GM04503 (cell line): ENCODE measurements at regions not wholly inside any gene's neighbourhood (a gene's known extent, or its start where the extent isn't known, plus 50 kb on each side); places are given as distances from the start of the nearest gene placed in this dataset.
"Not testable (repeated sequence)": the region's sequence is repeated elsewhere in the genome, so short reads cannot be mapped to it uniquely, and the experiment has no call there.

Experiments used
- DNase-seq: peaks from one replicate; pipeline ENCODE4 v3.0.0-alpha.2; 2012; ENCODE audit warnings: low read depth

DNA sequence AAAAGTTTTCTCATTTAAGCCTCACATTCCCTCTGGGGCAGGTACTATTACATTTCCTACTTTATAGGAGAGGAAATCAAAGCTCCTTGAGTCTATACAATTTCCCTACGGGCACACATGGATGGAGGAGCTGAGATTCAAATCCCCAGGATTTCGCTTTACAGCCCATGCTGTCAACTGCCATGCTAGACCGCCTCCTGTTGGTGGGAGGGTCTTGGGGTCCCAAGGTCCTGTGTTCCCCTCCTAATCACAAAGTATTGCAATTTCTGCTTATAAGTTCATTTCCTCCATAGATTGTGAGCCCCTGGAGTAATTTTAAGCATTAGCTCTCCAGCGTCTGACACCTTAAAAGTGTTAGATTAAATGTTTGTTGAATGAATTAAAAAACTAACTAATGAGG lies 95.9 kb upstream of the SMARCA2 start:
- DNase-seq = no peak

DNA sequence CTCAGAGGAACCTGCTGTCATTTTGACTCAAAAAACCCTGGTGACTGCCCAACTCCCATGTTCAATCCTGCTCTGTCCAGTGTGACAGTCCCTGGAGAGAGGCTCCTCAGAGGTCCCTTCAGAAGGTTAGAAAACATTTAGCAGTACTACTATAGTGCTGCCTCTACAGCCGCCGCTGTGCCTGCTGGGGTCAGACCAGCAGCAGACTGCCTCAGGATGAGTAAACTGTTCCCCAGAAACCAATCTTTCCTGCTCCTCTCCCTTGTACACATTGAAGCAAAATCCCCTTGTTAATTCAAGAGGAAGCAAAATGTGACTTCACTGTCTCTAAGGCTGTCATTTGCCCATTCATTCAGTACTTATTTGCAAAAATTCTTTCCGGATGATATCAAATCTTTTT lies 94.8 kb upstream of the SMARCA2 start:
- DNase-seq = no peak

DNA sequence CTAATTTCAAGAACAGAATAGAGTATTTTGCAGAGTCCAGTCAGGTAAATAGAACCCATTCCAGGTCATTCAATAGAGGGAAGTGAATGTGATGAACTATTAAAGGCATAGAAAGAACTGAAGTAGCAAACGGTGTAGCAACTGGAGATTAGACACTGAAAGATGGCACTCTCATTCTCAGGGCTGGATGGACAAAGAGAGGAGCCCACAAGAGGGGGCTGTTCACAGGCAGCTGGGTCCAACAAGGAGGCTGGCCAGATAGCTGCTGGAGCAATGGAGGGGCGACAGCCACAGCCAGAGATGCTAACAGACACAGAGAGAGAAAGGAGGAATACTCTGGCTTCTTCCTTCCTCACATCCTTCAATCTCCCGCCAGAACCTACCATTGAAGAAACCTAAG lies 93.1 kb upstream of the SMARCA2 start:
- DNase-seq = no peak

DNA sequence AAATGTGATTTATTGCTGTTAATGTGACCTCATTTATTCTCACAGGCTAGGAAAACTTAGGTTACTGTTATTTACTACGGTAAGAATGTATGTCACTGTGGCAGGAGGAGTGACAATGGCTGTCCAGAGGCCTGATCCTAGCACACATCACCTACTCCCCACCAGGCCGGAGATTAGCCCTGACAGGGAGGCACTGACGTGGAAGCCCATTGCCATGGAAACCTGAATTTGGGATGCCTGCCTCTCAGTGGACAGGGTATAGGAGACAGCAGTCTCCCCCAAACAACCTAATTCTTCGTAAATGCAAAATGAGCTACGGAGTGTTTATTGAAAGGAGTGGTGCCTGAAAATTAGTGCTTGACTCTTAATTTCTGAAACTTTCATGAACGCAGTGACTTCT lies 87.6 kb upstream of the SMARCA2 start:
- DNase-seq = no peak

DNA sequence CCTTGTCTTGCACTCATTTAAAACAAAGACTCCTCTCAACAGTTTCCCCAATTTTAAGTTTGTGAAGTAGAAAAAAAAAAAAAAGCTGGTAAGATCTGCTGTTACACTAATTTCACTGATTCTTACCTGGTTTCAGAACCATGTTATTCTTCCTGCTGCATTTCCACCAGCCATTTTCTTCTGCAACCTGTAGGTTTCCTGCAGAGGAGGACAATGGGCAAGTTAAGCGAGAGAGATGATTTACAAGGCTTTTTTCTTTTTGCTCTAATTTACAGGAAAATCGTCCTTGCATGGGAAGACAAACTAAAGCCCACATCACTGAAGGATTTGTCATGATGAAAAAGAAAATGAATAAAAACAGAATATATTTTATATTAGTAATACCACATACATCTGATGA lies 86.0 kb upstream of the SMARCA2 start:
- no peak for DNase-seq

DNA sequence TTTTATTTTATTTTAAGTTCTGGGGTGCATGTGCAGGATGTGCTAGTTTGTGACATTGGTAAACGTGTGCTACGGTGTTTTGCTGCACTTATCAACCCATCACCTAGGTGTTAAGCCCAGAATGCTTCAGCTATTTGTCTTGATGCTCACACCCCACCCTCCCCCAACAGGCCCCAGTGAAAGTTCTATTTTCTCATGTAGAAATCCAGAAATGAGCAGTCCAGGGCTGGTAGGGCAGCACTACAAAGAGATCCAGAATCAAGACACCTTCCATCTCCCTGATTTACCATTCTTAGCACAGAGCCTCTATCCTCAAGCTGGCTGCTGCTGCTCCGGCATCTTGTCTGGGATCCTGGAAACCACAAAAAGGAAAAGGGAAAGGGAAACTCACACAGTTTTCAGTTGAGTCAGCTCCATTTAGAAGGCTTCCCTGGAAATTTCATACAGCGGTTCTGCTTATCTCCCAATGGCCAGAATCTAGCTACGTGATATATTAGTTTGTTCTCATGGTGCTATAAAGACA lies 85.4 kb upstream of the SMARCA2 start:
- DNase-seq = no peak

DNA sequence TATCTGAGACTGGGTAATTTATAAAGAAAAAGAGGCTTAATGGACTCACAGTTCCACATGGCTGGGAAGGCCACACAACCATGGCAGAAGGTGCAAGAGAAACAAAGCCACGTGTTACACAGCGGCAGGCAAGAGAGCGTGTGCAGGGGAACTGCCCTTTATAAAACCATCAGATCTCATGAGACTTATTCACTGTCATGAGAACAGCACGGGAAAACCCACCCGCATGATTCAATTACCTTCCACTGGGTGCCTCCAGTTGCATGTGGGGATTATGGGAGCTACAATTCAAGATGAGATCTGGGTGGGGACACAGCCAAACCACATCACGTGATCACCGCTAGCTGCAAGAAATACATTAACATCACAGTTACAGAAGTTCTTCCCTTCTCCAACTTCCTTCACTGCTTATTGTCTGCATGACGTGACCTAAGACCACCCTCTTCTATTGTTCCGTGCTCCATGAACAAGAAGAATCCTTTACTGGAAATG lies 84.9 kb upstream of the SMARCA2 start:
- not testable (repeated sequence) for DNase-seq

DNA sequence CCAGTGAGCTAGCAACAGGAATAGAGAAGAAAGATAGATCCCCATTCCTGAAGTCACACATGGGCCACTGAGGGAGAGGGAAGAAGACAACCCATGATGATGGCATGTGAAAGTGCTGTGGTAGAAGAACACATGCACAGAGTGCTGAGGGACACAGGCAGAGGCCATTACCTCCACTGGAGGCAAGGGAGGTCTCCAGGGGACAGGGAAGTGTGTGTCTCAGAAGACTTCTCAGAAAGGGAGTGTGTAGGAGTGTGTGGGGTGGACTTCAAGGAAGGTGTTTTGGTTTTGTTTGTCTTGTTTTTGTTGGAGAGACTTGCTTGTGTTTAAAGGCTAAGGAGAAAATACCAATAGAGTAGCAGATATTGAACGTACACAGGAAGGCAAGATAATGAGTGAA lies 77.0 kb upstream of the SMARCA2 start:
- no peak for DNase-seq

DNA sequence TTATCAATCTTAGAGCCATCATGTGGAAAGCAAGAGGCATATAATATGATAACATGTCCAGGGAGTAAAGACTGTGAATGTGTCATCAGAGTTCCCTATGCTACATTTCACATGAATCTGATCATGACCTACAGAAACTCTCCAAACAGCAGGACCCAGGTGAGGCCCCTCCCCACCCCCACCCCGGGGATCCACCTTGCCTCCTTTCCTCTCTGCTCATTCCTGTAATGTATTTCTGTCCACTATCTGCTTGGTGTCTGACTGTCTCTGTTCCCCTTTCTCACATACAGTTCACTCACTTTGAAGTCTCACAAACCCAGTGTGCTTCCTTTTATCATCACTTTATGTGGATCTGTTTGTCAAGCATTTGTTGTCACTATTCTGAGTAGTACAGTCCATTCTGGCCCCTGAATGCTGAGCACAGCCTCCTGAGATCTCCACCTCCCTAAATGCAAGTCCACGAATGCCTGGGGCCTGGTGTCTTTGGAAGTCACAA lies 76.4 kb upstream of the SMARCA2 start:
- DNase-seq = no peak

DNA sequence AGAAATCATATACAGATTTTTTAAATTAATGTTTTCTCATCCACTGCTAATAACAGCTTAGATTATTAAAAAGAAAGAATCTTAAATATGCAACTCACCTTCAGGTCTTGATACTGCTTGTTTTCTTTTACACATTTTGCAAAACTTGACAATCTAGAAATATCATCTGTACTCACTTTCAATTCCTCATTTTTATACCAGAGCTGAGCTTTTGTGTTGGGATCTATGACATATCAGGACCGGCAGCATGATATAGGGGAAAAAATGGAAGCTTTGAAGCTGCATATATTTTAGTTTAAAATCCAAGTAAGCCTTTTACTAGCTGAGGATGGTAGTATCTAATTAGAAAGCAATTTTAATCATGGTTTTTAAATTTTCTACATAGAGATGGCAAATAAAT lies 75.7 kb upstream of the SMARCA2 start:
- DNase-seq = no peak

DNA sequence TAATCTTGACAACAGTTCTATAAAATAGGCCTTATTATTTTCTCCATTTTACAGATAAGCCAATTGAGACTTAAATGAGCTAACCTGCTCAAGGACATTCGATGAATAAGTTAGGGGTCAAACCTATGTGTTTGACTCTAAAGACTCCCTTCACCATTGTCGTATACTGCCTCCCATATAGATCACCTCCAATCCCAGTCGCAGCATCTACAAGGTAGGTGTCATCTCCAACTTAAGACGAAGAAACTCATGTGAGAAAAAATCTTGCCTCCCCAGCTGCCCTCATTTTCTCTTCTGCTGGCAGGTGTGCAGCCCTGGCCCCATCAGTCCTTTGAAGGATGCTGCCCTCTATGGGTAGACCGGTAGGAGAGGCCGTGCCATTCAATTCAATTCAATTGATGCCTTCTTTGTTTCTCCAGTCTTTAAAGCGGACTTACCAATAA lies 75.2 kb upstream of the SMARCA2 start:
- DNase-seq = no peak

DNA sequence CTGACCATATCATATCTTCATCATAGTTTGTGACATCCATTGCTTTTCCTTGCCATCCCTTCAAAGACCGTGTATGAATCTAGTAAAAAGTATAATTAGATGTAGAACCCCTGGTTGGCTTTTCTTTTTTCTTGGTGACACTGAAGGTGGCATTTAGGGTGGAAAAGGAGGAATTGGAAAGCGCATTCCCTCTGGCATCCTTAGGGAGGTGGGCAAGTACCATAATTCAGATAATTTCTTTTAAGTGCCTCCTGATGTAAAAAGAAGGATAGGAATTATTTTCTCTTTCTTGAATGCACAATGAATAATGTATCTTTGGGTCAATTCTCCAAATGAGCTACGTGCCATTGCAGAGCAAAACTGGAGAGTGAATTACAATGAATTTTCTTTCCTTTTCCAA lies 73.2 kb upstream of the SMARCA2 start:
- no peak for DNase-seq

DNA sequence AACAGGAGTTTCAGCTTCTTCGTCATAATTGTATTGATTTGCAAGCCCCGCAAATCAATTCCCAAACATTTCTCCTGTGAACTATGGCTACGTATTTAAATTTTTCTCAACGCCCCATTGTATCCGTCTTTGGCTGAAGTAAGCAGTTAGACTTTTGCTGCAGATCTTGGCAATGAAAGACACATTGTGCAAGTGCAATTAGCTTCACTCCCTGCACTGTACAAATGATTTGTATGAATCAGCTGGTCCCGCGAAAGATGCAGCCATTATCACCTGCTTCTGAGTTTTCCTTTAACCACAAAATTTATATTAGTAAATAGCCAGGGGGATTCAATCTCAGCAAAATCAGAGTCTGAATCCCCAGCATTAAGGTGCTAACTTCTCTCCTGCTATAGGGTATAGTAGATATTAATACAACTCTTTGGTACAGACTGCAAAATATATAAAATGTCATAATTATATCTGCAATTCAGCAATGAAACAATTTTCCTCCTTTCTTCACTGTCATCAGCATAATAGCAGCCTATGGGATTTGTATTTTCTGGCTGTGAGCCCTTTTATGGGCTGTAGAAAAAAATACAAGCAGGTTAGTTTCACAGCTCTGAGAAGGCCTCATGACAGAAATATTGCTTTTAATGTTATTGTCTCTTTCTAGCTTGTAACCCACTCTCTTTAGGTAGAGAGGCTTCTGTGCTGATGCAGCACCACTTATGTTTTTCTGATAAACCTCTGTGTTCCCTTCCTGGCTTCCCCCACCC lies 68.4 kb upstream of the SMARCA2 start:
- DNase-seq = no peak

DNA sequence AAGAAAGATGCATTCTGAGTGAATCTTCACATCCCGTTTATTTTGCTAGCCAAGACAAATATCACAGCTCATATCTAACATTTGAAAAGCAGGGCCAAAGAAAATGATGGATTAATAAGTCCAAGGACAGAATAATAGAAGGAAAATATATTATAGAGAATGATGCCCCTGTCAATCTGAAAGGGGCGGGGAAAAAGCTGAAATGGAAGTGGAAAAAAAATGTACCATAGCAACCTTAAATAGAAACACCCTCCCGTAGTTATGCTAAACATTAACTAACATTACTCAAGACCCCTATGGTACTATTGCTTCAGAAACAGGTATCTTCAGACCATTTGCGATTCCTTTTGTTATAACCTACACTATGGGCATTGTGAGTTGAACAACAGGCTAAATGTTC lies 67.7 kb upstream of the SMARCA2 start:
- no peak for DNase-seq

DNA sequence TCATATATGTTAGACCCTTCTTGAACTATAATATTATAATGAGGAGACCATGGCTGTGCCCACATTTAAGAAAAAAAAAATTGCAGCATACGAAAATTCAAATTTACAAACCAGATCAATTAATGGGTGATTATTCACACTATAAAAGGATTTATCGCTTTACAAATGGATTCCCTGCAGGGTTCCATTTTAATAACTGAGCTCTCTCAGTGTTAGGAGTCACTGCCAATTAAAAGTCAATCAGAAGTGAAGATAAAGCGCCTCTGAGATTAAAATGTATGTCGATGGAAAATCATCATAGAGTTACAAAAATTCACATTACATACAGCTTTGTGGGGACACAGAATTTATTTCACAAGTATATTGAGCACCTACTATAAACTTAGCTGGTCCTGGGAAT lies 66.6 kb upstream of the SMARCA2 start:
- DNase-seq = no peak

DNA sequence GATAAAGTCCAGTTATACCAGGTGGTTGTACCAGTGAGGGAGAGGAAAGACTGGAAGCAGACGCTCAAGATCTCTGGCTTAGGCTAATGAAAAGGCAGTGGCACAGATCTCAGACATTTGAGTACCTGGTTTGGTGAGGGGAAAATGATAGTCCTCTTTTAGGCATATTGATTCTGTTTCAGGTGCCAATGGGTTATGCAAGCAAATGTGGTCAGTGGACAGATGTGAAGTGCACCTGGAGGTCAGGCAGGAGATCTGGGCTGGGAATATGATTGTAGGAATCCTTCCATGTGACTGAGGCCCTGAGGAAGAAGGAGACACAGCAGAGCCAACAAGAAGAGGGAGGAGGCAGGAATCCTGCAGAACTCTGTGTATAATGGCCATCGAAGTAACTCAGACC lies 63.7 kb upstream of the SMARCA2 start:
- no peak for DNase-seq

DNA sequence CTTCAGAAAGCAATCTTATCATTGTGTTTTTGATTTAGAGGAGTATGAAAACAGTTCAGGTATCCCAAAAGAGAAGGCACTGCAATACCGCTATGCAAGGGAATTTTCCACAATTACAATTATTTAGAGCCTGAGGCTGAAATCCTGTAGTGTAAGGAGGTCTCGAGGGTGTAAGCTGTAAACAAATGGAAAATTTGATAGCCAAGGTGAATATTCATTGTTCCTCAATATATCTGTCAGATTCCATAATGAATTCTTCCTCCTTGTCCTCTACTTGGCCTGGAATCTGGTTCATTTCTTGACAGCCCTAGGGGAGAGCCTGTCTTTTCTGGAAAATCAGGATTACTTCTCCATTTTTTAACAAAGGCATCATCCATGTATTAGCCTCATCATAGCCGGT lies 63.1 kb upstream of the SMARCA2 start:
- DNase-seq = no peak

DNA sequence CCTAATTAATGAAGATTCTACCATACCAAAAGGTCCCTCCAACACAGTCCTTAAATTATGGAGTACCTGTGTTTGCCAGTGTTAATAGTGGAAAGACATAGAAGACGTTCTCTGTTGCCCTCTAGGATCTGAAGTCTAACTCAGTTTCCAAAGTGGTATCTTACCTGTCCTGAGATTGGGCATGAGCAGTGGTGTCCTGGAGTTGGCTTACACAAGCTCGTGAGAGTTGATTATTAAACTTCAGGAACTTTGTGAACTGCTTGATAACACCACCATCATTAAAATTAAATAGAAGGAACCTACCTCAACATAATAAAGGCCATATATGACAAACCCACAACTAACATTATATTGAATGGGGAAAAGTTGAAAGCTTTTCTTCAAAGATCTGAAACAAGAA lies 60.9 kb upstream of the SMARCA2 start:
- no peak for DNase-seq

DNA sequence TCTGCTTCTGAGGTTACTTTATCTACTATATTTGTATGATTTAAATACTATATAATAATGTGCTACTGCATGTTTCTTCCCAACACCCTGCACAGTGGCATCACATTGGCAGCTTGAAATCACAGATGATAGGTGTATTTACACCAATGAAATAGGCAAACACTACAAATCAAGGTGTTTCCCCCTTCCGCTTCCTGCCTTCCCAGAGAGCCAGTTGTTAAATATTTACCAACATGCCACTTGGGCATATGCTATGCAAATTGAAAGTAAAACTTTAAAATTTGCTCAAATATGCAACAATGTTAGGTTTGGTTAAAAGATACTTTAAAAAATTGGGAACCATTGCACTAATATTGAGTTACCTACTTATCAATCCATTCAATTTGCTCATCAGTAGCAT lies 58.2 kb upstream of the SMARCA2 start:
- DNase-seq = no peak

DNA sequence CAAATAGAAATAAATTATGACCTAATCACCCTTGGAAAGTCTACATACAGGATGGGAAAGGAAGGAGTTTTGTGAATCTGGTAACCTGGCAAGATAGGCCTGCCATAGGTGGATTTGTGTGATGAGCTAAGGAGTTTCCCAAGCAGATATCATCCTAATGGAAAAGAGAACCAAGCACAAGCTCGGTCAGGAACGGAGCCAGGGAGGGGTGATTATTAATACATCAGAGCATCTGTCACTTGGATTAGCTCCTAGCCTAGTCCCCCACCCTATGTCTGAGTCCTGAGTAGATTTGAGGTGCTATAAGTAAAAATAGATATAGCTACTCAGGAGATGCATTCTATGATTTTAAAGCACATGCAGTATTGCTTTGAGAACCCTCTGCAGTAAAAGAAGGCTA lies 57.3 kb upstream of the SMARCA2 start:
- no peak for DNase-seq

DNA sequence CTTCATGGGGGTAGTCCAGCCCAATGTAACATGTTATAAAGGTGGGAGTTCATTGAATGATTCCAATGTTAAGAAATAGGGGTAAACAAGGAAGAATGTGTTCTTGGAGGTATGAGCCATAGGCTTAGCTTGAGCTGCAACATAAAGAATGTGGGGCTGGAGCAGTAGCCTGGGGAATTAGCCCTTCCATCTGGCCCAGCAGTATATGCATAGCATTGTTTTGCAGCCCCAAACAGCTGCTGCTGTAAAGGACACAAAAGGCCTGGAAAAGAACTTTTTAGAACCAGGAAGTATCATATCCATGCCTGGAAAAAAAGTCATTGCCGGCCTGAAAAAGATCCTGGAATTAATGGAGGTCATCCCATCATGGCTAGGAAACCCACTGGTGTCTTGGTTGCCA lies 55.8 kb upstream of the SMARCA2 start:
- no peak for DNase-seq

DNA sequence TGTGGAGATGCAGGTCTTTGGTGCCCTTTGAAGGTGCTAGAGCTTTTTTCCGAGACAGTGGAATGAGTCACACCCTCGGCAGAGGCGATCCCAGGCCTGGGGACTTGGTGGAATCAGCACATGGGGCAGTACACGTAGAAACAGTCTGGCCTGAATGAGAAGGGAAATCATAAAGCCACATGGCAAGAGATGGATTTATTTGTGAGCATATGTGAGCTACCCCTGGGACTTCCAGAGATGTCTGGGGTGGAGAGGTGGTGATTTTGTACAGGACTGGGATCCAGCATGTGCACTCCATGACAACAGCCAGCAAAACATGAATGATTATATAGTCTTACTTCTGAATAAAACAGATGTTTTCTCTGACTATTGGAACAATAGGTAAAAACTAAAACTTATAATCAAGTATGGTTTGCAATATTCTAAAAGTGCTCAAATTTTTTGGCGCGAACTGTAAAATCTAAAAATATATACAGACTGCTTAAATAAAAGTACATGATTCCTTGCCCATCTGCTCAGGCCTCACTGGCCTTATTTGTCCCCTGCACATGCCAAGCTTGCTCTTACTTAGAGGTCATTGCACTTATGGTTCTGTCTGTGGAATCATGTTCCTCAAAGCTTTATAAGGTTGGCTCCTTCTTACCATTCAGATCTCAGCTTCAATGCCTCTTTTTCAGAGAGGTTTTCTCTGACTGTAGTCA lies 54.7 kb upstream of the SMARCA2 start:
- DNase-seq = no peak

DNA sequence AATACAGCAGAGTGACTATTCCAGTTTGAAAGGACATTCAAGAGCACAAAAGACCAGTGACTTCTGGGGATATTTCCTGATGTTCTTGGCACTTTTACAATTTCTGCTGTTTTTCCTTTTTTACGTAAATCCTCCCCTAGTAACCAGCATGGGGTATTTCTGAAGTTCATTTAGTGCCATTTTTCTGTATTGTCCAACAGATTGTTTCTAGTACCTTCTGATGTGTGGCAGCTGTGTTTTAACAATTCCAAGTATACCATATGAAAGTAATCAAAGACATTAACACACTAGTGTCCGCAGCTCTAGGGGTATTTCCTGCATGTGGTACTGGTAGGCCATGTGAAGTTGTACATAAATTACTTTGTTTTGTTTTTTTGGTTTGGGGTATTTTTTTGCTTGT lies 53.0 kb upstream of the SMARCA2 start:
- no peak for DNase-seq
